Astrocyte of the cerebellum (primary cell): ENCODE measurements at regions not wholly inside any gene's neighbourhood (a gene's known extent, or its start where the extent isn't known, plus 50 kb on each side); places are given as distances from the start of the nearest gene placed in this dataset.

Experiments used
- DNase-seq: peaks from one replicate; pipeline ENCODE4 v3.0.0-alpha.2; 2011; ENCODE audit warnings: low read depth
- H3K4me3 ChIP-seq: 2 replicates; pipeline ENCODE4 v1.5.1; 2011; ENCODE audit warnings: mild to moderate bottlenecking, low read depth, low read length, moderate library complexity
- in situ Hi-C: cut with HindIII; loops from 2 replicates; pipeline ENCODE4 v1.10.0; 2017; ENCODE audit warnings: low sequenced_read_pairs
- TF ChIP-seq, protein P1 (sequence below): IDR thresholded peaks from 2 replicates; pipeline ENCODE4 v1.5.1; 2012; ENCODE audit warnings: low read length, low read depth, moderate library complexity, mild to moderate bottlenecking; ENCODE audit errors: missing control alignments

DNA sequence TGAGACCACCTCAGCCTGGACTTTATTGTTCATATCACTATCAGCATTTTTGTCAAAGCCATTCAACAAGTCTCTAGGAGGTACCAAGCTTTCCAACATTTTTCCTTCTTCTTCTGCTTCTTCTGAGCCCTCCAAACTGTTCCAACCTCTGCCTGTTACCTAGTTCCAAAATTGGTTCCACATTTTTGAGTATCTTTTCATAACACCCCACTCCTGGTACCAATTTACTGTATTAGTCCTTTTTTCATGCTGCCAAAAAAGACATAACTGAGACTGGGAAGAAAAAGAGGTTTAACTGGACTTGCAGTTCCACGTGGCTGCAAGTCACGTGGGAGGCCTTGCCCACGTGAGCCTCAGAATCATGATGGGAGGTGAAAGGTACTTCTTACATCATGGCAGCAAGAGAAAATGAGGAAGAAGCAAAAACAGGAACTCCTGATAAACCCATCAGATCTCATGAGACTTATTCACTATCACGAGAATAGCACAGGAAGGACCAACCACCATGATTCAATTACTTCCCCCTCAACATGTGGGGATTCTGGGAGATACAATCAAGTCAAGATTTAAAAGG, 215.1 kb downstream of the PCDH17 start:
- in situ Hi-C loops, result no loop called here
- H3K4me3 ChIP-seq, result no peak overlapping the region
- DNase-seq, result no peak
- TF ChIP-seq, protein P1, sequence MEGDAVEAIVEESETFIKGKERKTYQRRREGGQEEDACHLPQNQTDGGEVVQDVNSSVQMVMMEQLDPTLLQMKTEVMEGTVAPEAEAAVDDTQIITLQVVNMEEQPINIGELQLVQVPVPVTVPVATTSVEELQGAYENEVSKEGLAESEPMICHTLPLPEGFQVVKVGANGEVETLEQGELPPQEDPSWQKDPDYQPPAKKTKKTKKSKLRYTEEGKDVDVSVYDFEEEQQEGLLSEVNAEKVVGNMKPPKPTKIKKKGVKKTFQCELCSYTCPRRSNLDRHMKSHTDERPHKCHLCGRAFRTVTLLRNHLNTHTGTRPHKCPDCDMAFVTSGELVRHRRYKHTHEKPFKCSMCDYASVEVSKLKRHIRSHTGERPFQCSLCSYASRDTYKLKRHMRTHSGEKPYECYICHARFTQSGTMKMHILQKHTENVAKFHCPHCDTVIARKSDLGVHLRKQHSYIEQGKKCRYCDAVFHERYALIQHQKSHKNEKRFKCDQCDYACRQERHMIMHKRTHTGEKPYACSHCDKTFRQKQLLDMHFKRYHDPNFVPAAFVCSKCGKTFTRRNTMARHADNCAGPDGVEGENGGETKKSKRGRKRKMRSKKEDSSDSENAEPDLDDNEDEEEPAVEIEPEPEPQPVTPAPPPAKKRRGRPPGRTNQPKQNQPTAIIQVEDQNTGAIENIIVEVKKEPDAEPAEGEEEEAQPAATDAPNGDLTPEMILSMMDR, result no peak

DNA sequence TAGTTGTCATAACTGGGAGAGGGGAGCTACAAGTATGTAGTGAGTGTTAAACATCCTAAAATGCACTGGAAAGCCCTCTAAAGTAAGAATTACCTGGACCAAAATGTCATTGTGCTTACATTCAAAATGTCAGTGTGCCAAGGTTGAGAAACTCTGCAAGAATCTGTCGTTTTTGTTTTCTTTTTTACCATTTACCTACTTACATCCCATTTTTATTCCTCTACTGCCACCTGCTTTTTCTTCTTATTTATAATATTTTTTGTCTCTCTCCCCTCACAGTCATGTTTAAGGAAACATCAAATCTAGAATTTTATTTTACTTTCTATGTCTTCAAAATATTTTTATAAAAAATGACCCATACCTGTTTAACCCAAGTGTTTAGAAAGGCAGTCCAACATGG, 226.4 kb downstream of the PCDH17 start:
- in situ Hi-C loops, result no loop called here
- DNase-seq, result no peak
- TF ChIP-seq, protein P1, result no peak
- H3K4me3 ChIP-seq, result no peak overlapping the region

DNA sequence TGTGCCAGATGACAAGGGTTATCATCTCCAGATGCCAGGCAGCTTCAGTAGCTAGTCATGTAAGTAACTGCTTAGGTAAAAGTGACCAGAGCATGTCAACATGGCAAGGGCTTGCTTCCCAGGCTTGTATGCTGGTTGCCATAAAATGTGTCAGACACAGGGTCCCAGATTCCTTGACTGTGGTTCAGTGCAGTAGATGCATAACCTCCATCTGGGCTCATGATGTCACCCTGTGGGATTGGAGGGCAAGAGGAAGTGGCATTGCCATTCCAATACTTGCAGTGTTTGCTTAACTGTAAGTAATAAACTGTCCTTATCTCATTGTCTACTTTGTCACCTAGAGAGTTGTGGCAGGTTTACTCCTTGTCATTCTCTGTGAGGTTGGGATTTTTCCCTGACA, 226.8 kb downstream of the PCDH17 start:
- TF ChIP-seq, protein P1, result no peak
- in situ Hi-C loops, result no loop called here
- no peak overlapping the region for H3K4me3 ChIP-seq

DNA sequence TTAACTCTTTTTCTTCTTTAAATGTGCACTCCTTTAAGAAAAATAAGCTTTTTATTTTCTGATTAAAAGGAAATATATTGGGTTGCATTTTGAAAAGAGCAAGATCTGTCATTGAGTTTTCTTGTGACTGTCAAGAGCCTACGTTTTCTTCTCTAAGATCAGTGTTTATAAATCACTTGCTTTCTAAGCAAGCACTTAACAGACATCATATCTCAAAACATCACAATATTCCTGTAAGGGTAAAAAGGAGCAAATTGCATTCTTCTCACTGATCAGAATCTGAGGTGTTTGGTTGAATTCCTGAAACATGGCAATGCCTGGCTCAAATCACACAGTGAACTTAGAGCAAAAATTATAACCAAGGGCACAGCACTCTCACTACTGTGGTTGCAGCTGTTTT, 231.3 kb downstream of the PCDH17 start:
- DNase-seq, result no peak
- in situ Hi-C loops, result no loop called here
- TF ChIP-seq, protein P1, result no peak
- no peak overlapping the region for H3K4me3 ChIP-seq

More for the DNA sequence above, 226.8 kb downstream of the PCDH17 start:
- no peak for DNase-seq

DNA sequence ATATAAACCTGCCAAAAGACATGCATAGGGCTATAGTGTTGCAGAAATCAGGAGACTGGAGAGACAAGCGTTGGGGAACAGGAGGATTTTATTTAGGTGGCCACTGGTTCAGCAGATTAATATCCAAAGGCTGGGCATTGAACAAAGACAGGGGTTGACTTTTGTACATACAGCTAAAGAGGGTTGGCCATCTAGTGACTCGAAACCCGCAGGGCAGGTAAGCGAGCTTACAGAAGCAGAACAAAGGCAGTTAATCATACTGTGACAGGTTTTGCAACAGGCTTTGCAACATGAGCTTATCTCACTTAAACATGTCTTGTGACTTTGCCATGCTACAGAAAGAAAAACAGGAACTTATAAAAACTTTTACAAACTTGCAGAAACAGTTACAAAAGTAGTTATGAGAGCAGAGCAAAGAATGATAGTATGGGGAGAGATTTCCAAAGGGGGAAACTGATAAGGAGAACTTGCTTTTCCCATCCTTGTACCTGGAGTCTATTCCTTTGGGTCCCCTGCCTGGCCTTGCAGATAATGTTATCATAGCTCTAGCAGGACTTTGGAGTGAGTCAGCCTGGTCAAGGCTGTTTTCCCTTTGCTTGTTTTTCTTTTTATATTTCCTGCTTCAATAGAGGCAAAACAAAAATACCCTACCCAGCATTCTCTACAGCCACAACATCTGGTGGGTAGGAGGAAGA, 234.2 kb downstream of the PCDH17 start:
- in situ Hi-C loops, result no loop called here
- H3K4me3 ChIP-seq, result no peak overlapping the region
- TF ChIP-seq, protein P1, result no peak
- DNase-seq, result no peak

DNA sequence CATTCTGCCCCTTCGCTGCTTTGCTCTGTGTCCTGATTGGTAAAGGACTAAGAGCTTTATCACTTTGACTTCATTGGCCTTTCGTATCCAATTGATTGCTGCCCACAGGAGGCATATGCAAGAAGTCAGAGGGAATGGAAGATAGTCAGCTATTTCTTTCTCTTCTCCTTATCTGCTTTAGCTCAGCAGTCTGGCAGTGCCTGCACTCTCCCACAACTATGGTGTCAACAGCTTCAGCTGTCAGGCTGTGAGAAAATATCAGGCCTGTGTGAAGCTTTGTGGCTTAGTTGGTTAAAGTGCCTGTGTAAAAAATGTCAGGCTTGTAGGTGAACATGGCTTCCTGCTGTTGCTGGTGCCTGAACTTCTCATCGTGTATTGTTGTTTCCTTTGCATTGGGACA, 243.0 kb downstream of the PCDH17 start:
- in situ Hi-C loops, result no loop called here
- DNase-seq, result no peak
- TF ChIP-seq, protein P1, result no peak
- H3K4me3 ChIP-seq, result no peak overlapping the region
